Stomach smooth muscle (tissue), 2 donors: ENCODE measurements at regions not wholly inside any gene's neighbourhood (a gene's known extent, or its start where the extent isn't known, plus 50 kb on each side); places are given as distances from the start of the nearest gene placed in this dataset.

ENCODE experiments used
- H3K27ac ChIP-seq: one replicate; pipeline ENCODE4 v1.7.0; 2013; ENCODE audit warnings: mild to moderate bottlenecking, low read length, inconsistent platforms
- H3K27me3 ChIP-seq, 2 donors: one replicate each; pipeline ENCODE4 v1.7.0; 2013; ENCODE audit warnings: low read length in 2 of 2; ENCODE audit not compliant: insufficient read depth in 2 of 2, control insufficient read depth in 1 of 2
- H3K36me3 ChIP-seq, 2 donors: one replicate each; pipeline ENCODE4 v1.7.0; 2013; ENCODE audit warnings: low read length in 2 of 2; ENCODE audit not compliant: control insufficient read depth in 2 of 2, insufficient read depth in 2 of 2
- H3K4me1 ChIP-seq: one replicate; pipeline ENCODE4 v1.7.0; 2013; ENCODE audit warnings: low read length; ENCODE audit not compliant: control insufficient read depth, insufficient read depth
- H3K4me3 ChIP-seq, 2 donors: one replicate each; pipeline ENCODE4 v1.7.0; 2013; ENCODE audit warnings: low read length in 2 of 2
- H3K9ac ChIP-seq, 2 donors: one replicate each; pipeline ENCODE4 v1.7.0; 2013; ENCODE audit warnings: low read length in 2 of 2, mild to moderate bottlenecking in 1 of 2
- H3K9me3 ChIP-seq, 2 donors: one replicate each; pipeline ENCODE4 v1.7.0; 2013; ENCODE audit warnings: low read length in 2 of 2; ENCODE audit not compliant: control insufficient read depth in 2 of 2
- donor health status: healthy.
- donor health status: Pancreatic carcinoma.

DNA sequence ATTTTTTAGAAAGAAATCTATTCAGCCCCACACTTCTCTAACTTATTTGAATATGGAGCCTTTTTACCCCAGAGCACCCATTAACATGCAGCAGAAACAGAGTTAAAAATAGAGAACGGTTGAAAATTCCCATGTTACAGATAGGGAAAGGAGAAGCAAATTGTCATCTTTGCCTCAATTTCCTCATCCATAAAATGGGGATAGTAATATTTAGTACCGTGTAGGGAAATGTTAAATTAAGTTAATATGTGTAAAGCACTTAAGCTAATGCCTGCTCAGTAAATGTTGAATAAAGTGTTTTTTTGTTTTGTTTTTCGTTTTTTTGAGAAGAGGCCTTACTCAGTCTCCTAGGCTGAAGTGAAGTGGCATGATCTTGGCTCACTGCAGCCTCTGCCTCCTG is 50.3 kb downstream of the NAV1 start:
- Histone ChIP-seq H3K4me3 (no peak overlapping the region), H3K9ac (no peak overlapping the region), H3K36me3 (no peaks in the 10 kb centered on the region), H3K27ac (no peak overlapping the region), H3K27me3 (no peaks in the 10 kb centered on the region), H3K9me3 (no peaks in the 10 kb centered on the region), H3K4me1 (peaks cover 21% of the 10 kb centered on the region)

DNA sequence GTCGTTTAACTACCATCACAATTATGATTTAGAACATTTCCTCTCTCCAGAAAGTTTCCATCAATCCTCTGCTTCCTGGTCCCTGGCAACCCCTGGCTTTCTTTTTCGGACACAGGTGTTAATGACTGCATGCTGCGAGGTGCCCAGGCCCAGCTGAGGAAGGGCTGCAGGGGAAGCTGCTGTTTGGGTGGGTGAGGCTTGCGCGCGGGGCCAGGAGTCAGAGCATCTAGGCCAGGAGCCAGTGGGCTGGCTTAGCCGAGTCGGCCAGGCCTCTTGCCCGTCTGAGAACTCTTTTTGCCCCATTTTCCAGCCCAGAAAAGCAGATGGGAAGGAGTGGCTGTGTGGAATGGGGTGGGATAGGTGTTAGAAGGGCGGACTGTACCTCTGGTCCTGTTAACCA is 51.5 kb downstream of the NAV1 start:
- Histone ChIP-seq H3K9ac (no peak overlapping the region), H3K4me1 (peaks cover 23% of the 10 kb centered on the region), H3K9me3 (no peaks in the 10 kb centered on the region), H3K27me3 (no peaks in the 10 kb centered on the region), H3K27ac (no peak overlapping the region), H3K36me3 (no peaks in the 10 kb centered on the region), H3K4me3 (no peak overlapping the region)

DNA sequence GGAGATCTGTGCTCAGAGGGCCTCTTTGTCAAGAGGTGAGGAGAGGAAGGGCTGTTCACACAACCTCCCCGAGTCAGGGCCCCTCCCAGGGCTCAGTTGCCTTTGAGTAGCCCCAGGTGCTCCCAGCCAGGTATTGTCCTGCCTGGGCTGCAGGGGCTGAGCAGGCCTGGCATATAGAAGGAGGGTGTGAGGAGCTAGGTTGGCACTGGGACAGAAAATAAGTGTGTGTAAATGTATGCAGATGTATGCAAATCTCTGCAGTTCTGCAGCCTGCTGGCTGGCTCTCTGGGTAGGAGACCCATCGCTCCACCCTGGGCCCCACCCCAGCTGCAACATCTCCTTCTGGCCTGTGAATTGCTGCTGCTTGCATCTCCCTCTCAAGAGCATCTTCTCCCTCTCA is 52.4 kb downstream of the NAV1 start:
- Histone ChIP-seq H3K9me3 (no peaks in the 10 kb centered on the region), H3K4me3 (no peak overlapping the region), H3K36me3 (no peaks in the 10 kb centered on the region), H3K27me3 (no peaks in the 10 kb centered on the region), H3K27ac (no peak overlapping the region), H3K4me1 (peaks cover 23% of the 10 kb centered on the region), H3K9ac (no peak overlapping the region)

DNA sequence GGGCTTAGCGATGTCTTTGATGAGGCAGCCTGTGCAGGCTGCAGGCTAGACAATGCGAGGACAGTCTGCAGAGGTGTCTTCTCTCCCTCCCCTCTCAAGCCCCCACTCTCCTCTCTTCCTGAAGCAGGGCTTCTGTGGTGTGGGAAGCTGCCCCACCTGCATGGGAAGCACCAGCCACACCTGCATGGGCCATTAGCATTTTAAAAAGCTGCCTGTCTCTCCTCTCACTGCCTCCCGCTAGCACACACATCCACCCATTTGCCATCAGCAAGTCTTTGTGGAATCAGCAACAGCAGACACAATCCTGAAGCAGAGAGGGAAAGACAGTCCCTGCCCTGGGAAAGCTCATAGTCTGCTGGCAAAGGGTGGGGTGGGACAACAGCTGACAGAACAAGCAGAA is 53.1 kb downstream of the NAV1 start:
- Histone ChIP-seq H3K4me1 (peaks cover 23% of the 10 kb centered on the region), H3K4me3 (no peak overlapping the region)

DNA sequence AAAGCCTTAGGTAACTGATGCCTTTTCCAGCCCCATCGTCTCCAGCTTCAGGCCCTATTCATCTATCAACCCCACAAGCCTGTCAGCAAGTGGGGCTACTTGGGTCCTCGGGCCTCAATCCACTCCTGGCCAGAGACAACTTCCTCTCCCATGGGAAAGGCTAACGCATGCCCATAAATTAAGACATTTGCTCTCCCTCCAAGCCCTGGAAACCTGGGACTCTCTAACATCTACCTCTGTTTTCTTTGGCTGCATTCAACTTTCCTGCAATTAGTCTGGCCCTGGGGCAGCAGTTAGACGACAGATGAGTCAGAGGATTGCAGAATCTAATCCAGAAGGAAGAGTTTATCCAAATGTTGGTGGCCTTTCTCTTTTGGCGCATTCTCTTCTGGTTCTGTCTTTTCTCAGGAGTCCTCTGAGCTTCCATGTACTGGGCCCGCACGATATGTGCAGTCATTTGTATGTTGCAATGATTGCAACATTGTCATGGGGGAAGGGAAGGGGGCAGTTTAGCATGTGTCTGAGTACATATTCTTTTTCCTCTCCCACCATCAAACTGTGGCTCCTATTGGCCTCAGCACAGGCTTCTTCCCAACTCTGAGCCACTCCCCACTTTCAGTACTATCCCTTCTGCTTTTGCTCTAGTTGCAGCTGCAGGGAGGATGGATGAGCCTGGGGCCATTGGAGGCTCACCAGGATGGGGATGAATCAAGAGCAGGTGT is 54.4 kb downstream of the NAV1 start:
- H3K9me3 ChIP-seq, result no peaks in the 10 kb centered on the region
- H3K36me3 ChIP-seq, result peaks cover 0 to 1% of the 10 kb centered on the region in 2 donors
- no peak overlapping the region for H3K9ac ChIP-seq
- no peak overlapping the region for H3K4me3 ChIP-seq
- peaks cover 25% of the 10 kb centered on the region for H3K4me1 ChIP-seq
- no peak overlapping the region for H3K27ac ChIP-seq
- H3K27me3 ChIP-seq, result no peaks in the 10 kb centered on the region

More for the DNA sequence above, 53.1 kb downstream of the NAV1 start:
- H3K27me3 ChIP-seq, result no peaks in the 10 kb centered on the region
- no peak overlapping the region for H3K27ac ChIP-seq
- H3K36me3 ChIP-seq, result no peaks in the 10 kb centered on the region
- H3K9ac ChIP-seq, result no peak overlapping the region
- H3K9me3 ChIP-seq, result no peaks in the 10 kb centered on the region

DNA sequence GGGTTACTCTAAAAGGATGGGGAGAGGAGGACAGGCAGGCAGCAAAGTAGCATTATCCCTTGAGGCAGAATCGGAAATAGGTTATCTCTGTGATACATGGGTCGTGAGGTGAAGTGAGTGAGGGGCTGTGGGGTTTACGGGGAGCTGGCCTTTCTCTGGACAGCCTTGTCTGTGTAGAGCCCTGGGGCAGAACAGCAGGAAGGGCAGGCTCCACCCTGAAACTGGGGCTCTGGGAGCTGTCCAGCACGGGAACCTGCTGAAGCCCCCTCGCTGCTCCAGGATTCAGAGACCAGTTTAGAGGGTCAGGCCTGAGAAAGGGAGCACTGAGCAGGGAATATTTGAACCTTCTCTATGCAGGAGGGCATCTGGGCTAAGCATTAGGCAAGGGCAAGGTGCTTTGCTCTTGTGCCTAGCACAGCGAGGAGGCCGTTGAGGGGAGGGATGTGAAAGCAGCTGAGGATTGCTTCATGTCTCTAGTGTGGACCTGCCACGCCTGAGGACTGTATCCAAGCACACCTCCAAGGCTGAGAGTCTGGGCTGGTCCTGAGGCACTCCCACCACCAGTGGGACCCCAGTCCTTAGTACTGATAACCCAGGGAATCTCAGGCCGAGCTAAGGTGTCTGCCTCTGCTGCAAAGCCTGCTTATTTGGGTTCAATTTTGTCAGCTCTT is 55.8 kb downstream of the NAV1 start:
- Histone ChIP-seq H3K27ac (no peak overlapping the region), H3K4me1 (peaks cover 27% of the 10 kb centered on the region)

DNA sequence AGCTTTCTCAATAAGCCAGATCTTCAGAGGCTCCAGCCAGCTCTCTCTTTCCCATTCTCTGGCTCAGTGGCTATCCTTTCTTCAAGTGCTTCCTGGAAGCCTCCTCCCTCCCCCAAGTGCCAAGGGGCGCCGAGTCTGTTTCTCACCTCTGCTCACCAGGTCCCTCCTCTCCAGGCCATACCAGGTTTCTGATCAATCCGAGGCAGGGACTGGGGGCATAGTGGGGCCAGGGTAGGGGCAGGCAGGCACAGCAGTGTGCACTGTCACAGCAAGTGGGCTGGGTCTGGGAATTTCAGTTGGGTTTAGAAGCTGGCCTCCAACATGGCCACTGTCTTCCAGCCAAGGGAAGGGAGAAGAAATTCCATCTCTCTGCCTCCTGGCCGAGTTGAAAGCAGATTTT is 56.5 kb downstream of the NAV1 start:
- H3K4me3 ChIP-seq, result no peak overlapping the region
- peaks cover 0 to 4% of the 10 kb centered on the region in 2 donors for H3K36me3 ChIP-seq
- H3K9ac ChIP-seq, result no peak overlapping the region
- peaks cover 27% of the 10 kb centered on the region for H3K4me1 ChIP-seq
- H3K9me3 ChIP-seq, result no peaks in the 10 kb centered on the region
- H3K27ac ChIP-seq, result no peak overlapping the region
- no peaks in the 10 kb centered on the region for H3K27me3 ChIP-seq

More for the DNA sequence above, 55.8 kb downstream of the NAV1 start:
- no peak overlapping the region for H3K9ac ChIP-seq
- no peaks in the 10 kb centered on the region for H3K9me3 ChIP-seq
- no peak overlapping the region for H3K4me3 ChIP-seq
- H3K36me3 ChIP-seq, result peaks cover 0 to 4% of the 10 kb centered on the region in 2 donors
- H3K27me3 ChIP-seq, result no peaks in the 10 kb centered on the region

DNA sequence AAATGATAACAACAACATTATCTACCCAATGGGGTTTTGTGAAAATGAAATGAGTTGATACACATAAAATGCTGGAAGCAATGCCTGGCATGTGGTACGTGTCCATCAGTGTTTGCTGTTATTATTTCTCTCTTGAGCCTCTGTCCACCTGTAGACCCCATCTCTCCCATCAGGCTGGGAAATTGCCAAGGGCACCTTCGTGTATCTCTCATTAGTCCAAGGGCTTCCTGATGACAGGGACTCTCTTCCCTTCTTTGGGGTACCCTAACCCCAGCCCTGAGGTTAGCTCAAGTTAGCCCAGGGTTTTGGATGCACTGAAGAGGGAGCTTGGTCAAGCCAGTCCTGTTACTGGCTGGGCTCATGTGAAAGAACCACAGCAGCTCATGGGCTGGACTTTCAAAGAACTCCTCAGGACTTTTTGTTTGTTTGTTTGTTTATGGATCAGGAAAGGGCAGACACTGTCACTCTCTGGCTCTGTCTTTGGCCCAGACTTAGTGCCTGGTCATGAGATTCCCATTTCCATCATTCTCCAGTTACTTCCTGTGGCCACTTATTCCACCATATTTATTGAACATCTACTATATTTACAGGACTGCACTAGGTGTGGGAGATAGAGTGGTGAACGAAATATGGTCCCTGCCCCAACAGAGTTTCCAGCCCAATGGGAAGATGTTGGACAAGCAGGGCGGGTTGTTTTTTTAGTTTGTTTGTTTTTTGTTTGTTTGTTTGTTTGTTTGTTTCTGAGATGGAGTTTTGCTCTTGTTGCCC is 57.4 kb downstream of the NAV1 start:
- peaks cover 0 to 4% of the 10 kb centered on the region in 2 donors for H3K36me3 ChIP-seq
- no peak overlapping the region for H3K4me3 ChIP-seq
- no peak overlapping the region for H3K9ac ChIP-seq
- peaks cover 27% of the 10 kb centered on the region for H3K4me1 ChIP-seq
- no peaks in the 10 kb centered on the region for H3K27me3 ChIP-seq
- H3K9me3 ChIP-seq, result no peaks in the 10 kb centered on the region
- H3K27ac ChIP-seq, result no peak overlapping the region

DNA sequence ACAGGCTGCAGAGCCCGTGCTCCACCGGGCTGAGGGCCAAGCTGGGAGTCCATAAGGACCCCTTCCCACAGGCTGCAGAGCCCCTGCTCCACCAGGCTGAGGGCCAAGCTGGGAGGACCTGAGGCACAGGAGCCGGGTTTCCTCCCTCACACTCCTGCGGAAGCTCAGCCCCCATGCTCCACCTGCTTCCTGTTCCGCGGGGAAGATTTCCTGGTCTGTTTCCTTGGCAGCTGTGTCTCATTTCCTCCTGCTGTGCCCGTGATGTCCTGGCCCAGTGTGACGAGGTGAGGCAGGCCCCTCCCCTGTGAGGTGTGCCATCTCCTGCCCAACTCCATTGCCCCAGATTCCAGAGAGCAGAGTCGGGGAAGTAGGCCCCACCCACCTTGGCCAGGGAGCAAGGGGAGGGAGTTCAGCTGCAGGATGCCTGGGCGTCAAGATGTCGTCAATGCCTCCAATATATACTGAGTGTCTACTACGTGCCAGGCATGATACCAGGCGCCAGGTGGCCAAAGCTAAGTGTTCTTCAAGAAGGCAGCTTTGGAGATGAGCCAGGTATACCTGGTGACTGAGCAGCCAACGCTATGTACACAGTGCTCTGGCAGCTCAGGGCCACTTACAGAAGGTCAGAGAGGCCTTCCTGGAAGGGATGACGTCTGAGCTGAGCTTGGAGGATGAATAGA is 58.8 kb downstream of the NAV1 start:
- Histone ChIP-seq H3K36me3 (peaks cover 0 to 4% of the 10 kb centered on the region in 2 donors), H3K4me1 (peaks cover 27% of the 10 kb centered on the region), H3K27ac (no peak overlapping the region), H3K9me3 (no peaks in the 10 kb centered on the region), H3K9ac (no peak overlapping the region), H3K4me3 (no peak overlapping the region), H3K27me3 (no peaks in the 10 kb centered on the region)

DNA sequence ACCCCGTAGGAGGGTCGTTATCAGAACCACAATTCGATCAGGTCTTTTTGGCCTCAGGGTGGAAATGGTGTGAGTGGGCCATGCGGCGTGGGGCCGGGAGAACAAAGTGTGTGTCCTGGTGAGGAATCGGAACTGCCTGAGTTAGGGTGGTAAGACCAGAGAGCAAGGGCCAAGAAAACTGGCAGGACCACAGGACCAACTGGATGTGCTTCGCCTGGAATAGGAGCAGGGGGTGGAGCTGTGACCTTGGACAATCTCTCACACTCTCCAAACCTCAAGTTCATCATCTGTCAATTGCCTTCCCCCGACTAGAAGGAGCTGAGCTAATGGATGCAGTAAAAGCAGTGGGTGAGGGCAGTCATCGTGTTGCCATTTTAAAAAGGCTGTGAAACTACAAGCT is 59.5 kb downstream of the NAV1 start:
- Histone ChIP-seq H3K36me3 (peaks cover 0 to 4% of the 10 kb centered on the region in 2 donors), H3K4me3 (no peak overlapping the region), H3K9ac (no peak overlapping the region), H3K27ac (no peak overlapping the region), H3K9me3 (no peaks in the 10 kb centered on the region), H3K4me1 (peaks cover 22% of the 10 kb centered on the region), H3K27me3 (no peaks in the 10 kb centered on the region)
